GM18519 (cell line): ENCODE measurements at regions not wholly inside any gene's neighbourhood (a gene's known extent, or its start where the extent isn't known, plus 50 kb on each side); places are given as distances from the start of the nearest gene placed in this dataset.

ENCODE experiments used
- ATAC-seq: cut with Tn5 transposase; IDR thresholded peaks from one replicate; pipeline ENCODE4 v1.9.1; 2021; ENCODE audit warnings: mild to moderate bottlenecking, moderate library complexity; ENCODE audit not compliant: unreplicated experiment, low FRiP score

DNA sequence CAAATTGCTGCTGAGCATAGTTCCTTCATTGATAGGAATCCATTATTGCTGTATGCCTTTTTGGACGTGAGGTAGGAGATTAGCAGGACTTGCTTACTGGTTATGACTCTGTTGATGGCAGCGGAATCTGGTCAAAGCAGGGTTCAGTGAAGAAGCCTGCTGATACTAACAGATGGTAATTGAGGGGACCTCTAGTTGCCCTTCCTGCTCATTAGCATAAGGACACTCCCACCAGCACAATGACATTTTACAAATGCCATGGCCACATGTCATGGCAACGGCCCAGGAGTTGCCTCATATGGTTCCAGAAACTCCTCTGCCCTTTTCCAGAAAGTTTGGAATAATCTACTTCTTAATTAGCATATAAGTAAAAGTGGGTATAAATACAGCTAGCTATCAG, 417.5 kb downstream of the CDC14C start:
- no peak for ATAC-seq

DNA sequence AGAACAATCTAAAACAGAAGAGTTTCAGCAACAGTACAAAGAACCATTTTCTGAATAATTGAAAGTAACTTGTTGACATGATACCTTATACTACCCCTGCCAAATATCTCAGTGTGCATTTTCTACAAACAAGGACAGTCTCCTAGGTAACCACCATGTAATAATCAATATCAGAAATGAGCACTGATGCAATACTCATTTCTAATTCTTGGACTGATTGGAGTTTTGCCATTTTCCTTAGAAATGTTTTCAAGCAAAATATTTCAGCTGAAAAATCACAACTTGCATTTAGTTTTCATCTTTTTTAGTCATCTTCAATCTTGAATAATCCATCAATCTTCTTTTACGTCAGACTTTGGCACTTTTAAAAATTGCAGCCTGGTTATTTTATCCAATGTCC, 420.2 kb downstream of the CDC14C start:
- ATAC-seq: no peak

DNA sequence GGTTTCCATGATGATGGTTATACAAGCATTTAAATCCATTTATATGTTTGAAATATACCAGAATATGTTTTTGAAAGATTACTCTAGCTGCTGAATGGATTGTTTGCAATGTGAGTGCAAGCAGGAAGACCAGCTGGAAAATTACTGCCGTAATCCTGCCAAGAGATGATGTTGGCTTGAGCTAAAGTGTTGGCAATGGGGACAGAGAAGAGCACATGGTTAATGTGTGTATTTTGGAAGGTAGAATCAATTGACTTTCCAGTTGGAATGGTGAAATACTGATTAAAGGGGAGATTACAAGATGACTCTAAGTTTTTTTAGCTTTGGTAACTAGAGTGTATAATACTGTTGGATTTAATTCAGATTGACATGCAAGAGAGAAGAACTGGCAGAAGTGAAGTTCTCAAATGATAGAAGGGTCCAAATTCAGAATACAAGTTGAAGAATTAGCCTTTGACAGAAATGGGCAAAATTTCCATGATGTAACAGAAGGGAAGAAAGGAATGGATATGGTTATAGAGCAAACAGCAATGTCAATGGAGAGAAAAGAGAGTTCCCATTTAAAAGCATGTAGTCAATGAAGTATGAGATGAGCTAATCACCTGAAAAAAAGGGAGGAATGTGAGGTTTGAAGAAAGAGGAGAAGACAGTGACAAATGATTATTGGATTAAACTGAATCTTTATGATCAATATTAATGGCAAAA, 422.0 kb downstream of the CDC14C start:
- ATAC-seq: no peak

DNA sequence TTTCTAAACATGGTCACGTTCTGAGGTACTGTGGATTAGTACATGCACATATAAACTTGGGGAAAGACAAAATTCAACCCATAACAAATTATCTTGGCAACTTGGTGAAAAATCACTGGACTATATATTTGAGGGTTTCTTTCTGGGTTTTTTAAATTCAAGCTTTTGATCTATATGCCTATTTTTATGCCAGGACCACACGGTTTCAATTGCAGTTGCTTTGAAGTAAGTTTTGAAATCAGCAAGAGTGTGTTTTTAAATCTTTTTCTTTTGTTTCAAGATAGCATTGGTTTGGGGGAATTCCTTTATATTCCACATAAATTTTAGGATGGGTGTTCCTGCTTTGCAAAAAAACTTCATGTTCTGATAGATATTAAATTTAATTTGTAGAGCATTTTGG, 406.4 kb upstream of the VWC2 start:
- no peak for ATAC-seq

DNA sequence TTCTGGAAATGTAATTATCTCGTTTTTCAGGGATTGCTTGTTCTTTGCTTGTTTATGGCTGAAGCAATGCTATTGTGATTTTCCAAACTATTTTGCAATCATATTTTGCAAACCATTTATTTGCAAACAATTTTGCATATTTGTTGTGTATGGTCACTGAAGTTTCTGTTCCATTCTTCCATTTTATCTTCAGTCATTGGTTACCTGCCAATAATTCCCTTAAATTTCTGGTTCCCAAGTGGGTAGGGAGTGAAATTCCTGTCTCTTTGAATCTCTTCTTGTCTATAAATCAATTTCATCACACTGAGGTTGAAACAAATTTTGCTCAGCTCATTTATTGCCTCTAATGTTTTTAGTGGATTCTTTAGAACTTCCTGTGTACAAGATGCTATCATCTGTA, 401.7 kb upstream of the VWC2 start:
- ATAC-seq: no peak

DNA sequence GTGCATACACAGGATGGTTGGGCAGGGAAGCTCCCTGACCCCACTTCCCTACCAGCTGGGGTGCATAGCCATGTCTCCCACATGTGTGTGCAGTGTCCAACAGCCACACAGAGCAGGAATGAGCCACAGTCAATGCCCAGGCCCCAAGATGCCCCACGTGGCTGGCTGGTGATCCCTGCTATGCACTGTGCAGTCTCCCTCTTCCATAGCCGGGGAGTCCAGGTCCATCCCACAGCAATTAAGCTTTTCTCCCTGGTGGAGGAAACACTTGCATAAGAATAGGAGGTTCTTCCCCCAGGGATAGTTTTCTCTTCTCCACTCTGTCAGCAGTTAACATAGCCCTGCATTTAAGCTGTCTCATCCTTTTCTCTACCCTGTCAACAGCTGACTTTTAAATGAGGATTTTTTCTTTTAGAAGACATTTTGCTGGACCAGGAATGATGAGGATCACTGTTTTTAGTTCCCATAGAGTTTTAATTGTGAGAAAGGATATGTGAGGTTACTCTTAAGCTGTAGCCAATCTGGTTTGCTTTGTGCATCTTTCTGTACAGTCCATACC, 396.5 kb upstream of the VWC2 start:
- no peak for ATAC-seq

DNA sequence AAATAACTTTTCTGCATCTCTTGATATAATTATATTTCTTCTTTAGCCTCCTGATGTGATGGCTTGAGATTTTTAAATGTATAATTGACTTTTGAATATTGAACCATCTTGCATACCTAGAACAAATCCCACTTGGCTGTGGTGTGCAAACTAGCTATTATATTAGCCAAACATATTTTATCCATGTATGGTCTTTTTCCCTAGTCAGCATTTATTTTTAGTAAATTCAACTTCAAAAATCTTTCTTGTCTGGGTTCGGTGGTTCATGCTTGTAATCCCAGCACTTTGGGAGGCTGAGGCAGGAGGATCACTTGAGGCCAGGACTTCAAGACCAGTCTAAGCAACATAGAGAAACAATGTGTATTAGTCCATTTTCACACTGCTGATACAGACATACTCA, 386.6 kb upstream of the VWC2 start:
- ATAC-seq: no peak

DNA sequence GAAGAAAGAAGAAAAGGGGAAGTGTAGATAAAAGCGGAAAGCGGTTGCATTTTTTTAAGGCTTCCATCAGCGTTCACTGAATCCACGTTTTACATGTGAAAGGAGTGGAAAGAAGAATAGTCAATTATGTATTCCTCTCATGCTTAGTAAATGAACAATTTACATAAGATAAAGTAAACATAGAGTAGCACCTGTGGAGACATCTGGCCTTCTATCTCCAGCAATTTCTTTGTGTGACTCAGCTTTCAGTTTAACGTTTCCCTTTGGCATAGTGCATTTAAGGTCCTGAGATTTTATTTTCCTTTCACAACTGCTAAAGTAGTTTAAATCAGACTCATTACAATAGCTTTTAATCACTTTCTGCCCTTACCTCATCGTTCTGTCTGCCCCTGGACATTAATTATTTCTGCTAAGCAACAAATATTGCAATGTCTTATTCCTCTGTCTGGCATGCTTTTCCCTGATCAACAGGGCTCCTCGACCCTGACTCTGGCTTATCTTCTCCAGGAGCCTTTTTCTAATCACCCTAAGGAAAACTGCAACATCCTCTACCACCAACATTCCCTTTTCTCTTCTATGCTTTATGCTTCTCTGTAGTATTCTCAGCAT, 383.5 kb upstream of the VWC2 start:
- ATAC-seq: no peak

DNA sequence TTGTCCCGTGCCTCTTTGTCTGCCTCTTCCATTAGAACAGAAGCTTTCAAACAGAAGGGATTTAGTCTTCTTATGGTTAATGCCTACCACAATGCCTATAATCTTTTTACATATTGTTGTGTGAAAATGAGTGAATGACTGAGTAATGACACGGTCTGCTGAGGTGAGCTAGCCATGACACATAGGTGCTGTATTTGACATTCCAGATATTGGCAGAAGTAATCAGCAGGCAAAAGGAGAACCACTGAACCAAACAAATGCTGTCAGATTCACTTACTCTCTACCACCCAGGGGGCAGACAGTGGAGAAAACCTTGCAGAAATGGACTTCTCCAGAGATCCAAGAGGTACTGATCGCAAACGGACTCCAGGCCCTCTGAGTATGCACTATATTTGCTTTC, 377.2 kb upstream of the VWC2 start:
- no peak for ATAC-seq

DNA sequence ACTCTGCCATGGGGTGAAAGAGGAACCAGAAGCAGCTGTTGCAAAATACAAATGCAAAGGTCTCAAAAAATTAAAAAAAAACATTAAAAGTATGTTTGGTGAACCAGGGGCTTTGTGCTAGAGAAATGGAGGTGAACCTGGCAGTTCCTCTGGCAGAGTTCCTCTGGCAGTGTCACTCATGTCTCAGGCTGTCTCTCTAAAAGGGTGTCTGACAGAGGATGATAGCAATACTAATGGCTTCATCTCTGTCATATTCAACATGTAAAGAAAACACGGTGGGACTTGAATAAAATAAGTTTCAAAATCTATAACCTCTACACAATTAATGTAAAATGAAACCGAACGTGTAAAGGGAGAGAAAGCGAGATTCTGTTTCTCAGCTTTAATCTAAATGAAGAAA, 375.7 kb upstream of the VWC2 start:
- ATAC-seq: no peak

DNA sequence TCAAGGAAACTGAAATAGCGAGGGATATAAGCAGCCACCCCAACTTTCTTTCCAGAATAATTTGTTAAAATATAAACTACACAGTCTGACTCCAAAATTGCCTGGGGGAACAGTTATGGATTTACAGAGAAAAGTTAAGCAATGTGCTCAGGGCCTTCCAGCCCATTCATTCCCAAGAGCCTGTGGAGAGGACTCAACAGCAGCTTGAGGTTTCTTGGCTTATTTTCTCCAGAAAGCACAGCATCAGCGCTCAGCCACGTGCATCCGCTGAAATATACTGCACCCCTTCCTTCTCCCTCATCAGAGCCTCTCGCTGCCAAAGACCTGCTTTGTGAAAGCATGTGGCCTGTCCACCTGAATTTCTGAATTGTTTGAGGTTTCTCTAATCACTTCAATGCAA, 375.2 kb upstream of the VWC2 start:
- no peak for ATAC-seq

DNA sequence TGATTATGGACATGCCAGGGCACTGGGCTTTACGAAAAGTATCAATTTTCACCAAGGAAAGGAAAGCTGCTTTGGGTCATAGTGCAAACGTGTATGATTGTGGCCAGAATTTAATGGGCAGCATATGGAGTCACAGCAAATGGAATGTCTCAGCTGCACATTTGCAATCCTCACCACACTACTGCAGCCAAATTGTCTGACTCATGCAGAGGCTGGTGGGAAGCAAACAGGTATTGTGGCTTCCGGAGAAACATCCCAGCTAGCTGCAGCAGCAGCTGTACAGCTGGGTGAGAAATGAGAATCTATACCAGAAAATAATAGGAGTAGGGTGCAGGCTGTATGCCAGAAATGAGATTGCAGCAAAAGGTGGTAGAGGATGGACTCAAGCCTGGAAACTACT, 374.7 kb upstream of the VWC2 start:
- ATAC-seq: no peak

DNA sequence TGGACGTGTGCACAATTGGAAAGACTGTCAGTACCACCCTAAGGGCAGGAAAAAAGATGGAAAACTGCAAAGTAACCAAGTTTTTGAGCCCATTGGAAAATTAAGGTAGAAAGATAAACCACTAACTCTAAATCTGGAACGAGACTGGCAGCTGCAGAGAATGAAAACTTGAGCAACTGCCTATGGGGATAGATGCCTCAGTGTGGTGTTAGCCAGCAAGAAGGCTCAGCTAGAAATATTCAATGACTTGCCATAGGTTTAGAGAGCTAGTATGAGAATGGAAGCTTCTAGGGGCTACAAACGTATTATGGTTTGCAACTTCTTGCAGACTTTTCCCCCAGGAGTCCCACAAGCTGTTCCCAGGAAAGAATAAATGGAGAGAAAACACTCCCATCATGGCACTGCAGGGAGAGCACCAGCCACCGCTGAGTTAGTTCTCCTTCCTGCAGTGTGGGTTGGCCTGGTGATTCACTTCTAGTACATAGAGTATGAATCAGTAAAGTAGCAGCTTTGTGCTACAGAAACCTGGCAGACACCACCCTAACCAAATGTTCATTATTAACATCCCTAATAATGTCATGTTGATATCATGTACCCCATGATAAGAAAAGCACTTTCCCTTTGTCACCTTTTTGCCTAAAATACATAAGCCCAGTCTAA, 372.4 kb upstream of the VWC2 start:
- ATAC-seq: no peak

DNA sequence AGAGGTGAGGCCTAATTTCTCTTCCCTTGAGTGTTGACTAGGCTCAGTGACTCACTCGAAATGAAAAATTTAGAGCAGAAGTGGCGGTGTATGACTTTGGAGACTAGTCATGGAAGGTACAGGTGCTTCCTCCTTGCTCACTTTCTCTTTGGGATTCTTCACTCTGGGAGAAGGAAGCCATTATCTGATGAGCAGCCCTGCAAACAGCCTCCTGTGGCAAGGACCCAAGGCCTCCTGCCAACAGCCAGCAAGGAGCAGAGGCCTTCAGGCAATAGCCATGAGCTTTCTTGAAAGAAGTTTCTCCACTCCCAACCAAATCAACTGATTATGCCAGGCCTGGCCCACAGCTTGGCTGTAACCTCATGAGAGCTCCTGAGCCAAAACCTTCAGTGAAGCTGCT, 369.6 kb upstream of the VWC2 start:
- ATAC-seq: no peak

DNA sequence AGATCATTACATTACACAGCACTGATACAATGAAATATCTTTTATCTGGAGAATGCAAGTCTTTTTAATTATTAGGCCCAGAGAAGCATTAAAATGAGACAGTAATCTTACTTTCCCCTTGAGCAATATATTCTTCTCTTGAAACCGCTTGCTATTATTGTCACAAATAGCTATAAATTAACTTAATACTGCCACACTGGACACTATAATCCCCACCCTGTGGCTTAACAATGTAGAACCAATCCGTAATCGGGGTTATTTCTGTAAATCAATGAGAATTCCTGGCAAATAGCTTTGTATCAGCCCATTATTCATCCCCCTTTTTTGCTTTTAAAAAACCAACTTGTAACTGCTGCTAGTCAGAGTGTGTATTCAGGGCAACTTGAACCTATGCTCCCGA, 366.2 kb upstream of the VWC2 start:
- ATAC-seq: no peak

DNA sequence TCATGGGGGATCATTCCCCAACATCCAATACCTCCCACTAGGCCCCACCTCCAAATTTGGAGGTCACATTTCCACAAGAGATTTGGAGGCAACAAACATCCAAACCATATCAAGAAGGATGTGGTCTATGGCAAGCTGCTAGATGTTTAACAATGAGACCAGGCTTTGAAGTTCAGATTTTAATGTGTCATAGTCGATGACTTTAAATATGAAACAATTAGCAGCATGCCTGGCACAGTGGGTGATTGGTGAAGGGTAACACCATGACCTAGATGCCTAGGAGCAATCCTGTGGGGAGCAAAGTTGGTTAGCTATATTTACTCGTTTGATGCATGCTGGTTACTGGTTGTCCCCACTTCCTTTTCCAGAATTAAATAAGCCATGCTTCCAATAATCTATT, 356.4 kb upstream of the VWC2 start:
- ATAC-seq: no peak

DNA sequence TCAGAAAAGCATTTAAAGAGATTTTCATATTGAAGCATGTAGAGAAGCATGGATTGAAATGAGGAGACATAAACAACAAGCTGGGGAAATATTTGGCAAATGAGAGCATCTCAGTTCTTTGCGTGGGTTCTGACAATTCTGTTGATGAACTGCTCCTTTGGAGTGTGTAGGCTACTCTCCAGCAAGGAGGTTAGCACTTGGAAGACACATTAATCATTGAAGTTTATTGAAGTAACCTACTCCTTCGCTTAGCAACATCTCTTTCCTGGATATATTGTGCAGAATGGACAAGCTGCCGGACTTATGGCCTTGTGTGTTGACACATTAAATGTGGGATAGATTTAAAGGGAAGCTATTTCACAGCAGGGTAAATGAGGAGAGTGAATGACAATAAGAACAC, 354.5 kb upstream of the VWC2 start:
- ATAC-seq: no peak

DNA sequence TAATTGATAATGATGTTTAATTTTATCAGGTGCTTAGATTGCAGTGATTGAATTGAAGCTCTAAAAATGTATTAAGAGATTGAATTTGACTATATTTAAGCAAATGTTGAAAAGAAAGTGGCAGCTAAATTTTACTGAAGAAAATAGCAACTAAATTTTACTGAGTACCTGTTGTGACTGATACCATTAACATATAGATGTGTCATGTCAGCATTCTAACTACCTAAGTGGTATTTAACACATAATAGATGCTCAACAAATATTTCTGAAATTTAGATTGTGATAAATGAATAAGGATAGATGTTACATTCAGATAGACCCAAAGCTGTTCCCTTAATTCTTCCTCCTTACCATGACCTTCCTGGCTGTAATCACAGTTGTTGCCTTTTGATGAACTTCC, 350.9 kb upstream of the VWC2 start:
- ATAC-seq: no peak

DNA sequence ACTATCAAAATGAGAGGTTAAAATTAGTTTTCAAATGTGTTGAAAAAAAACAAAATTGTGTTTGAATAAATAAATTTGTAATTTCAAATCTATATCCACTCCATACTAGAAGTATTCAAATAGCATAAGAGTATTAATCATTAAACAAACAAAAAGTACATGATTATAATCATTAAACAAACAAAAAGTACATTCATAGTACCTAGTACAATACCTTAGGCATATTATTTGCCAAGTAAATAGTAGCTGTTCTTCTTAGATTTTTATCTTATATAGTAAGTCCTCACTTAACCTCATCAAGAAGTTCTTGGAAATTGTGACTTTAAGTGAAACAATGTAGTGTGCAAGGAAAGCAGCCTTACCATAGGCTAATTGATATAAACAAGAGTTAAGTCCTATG, 349.3 kb upstream of the VWC2 start:
- no peak for ATAC-seq

DNA sequence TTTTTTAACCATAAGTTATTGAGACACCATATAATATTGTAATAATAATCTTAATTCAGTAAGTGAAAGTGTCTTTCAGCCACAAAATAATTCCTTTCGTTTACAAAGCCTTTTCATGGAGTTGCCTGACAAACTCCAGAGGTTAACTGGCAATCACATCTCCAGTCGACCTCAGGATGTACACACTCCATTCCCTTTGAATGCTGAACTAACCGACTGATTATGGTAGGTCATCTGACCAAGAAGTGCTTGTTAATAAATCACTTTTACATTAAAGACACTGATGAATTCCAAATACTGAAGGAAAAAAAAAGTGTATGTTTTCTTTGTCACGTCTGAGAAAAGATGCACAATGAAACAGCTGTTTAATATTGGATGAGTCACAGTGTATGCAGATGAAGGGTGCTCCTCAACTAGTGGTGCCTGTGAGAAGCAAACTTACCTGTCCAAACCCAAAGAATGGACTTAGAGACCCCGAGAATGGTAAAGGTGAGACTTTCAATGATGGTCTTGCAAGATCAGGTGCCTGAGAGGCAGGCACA, 348.1 kb upstream of the VWC2 start:
- no peak for ATAC-seq

DNA sequence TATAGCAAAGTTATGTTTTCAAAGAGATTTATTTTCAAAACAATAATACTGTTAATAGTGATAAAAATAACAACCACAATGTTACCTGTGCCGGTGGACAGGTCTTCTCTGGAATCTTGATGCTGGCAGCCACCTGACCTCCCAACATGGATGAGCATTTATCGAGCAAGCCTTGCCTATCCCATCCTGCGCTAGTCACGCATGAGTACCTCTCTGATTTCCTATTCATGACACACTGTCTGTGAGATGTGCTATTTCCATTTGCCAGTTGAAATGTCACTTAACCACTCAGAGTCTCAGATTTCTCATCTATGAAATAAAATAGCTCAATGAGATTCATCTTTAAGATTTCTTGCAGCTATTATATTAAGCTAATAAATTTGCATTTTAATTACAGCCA, 341.2 kb upstream of the VWC2 start:
- no peak for ATAC-seq

DNA sequence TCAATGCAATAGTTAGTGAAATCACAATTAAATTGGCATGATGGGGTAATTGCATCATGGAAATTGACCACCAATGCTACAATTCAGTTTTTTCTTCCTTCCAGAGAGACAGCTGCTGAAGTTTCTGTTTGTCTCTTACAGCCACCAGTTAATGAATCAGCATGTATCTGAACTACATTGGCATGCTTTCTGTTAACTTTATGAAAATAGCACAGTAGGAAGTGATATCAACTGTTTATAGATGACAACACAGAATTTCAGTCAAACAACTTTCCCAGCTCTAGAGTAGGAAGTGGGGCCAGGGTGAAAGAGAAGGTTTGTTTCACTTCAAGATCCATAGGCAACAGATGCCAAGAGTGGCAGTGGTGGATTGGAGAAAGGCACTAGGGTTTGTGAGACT, 339.6 kb upstream of the VWC2 start:
- no peak for ATAC-seq
